ENCODE measurements at regions not wholly inside any gene's neighbourhood (a gene's known extent, or its start where the extent isn't known, plus 50 kb on each side); places are given as distances from the start of the nearest gene placed in this dataset.

DNA sequence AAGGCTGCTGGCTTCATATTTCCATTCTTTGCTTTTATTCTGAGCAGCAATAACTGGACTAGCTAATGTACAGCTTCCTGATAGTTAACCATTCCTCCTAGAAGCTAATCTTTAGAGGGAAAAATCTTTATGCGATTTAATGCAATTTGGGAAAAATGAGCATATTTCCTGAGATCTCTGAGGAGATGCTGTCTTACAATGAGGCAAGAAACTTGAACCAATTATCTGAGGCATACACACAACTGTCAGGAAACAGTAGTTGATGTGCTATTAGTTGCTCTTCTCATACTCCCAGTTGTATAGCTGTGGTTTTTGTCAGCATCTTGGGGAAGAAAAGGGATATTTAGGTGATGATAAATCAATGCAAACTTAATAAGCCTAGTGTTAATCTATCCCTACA lies 265.9 kb downstream of the NEBL start:
- H3K4me3 ChIP-seq (ENCODE audit: control insufficient read depth, low read depth, low read length), result no peak overlapping the region
- no peak for DNase-seq (ENCODE audit: low read depth)
- TF ChIP-seq, protein P1, sequence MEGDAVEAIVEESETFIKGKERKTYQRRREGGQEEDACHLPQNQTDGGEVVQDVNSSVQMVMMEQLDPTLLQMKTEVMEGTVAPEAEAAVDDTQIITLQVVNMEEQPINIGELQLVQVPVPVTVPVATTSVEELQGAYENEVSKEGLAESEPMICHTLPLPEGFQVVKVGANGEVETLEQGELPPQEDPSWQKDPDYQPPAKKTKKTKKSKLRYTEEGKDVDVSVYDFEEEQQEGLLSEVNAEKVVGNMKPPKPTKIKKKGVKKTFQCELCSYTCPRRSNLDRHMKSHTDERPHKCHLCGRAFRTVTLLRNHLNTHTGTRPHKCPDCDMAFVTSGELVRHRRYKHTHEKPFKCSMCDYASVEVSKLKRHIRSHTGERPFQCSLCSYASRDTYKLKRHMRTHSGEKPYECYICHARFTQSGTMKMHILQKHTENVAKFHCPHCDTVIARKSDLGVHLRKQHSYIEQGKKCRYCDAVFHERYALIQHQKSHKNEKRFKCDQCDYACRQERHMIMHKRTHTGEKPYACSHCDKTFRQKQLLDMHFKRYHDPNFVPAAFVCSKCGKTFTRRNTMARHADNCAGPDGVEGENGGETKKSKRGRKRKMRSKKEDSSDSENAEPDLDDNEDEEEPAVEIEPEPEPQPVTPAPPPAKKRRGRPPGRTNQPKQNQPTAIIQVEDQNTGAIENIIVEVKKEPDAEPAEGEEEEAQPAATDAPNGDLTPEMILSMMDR (conservative IDR thresholded peaks at IDR 0.05; ENCODE audit: control insufficient read depth, insufficient read depth, low read depth, low read length), result no peak

DNA sequence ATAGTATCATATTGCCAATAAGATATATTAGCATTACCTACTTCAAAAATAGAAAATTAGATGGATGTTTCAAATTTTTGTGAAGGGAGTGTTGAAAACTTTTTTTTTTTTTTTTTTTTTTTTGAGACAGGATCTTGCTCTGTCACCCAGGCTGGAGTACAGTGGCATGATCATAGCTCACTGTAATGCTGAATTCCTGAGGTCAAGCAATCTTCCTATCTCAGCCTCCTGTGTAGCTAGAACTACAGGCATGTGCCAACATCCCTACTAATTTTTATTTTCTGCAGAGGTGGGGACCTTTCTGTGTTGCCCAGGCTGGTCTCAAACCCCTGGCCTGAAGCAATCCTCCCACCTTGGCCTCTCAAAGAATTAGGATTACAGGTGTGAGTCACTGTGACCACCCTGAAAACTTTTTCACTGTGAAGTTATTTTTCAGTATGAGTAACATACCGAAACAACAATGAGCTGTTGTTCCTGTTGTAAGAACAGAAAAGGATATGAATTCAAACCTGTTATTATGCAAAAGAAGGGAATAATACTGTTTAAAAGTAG lies 266.9 kb downstream of the NEBL start:
- TF ChIP-seq, protein P1 (conservative IDR thresholded peaks at IDR 0.05; ENCODE audit: control insufficient read depth, insufficient read depth, low read depth, low read length), result no peak
- no peak overlapping the region for H3K4me3 ChIP-seq (ENCODE audit: control insufficient read depth, low read depth, low read length)
- DNase-seq (ENCODE audit: low read depth), result no peak

DNA sequence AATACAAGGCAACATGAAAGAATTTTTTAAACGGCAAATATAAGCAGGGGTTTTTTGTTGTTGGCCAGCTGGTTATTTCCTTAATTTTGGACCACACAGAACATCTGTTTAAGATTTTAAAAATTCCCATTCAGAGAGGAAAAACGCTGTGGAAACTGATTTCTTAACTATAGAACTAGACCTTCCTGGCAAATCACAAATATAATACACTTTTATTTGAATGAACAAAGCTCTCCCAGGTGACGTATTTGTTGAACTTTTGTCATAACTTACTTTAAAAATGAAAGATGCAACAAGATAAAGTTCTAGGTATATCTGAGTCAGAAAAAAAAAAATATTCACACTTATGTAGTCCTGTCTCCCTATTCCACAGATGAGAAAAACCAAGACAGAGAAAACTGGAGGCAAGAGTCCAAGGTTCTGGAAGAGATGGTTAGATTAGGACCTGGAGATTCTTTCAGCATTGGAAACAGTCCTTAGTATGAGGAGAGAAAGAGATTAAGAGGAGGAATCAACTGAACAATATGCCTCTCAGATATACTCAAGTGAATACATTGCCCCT lies 269.1 kb downstream of the NEBL start:
- DNase-seq (ENCODE audit: low read depth), result no peak
- no peak overlapping the region for H3K4me3 ChIP-seq (ENCODE audit: control insufficient read depth, low read depth, low read length)
- TF ChIP-seq, protein P1 (conservative IDR thresholded peaks at IDR 0.05; ENCODE audit: control insufficient read depth, insufficient read depth, low read depth, low read length), result no peak

DNA sequence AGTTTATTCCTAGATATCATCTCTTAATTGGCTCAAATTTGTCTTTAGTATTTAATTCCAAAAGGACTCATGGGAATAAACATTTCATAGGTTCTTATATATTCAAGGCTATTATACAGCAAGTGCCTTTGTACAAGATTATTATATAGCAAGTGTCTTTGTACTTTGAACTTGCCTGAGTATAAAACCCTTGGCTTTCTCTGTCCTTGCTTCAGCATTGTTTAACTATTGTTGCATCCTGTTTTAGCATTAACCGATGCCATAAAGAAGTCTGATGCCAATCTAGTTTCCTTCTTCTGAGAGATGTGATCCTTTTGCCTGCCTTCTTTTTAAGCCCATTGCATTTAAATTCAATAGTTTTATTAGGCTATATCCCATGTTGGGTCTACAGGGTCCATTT lies 270.0 kb downstream of the NEBL start:
- no peak for DNase-seq (ENCODE audit: low read depth)
- TF ChIP-seq, protein P1 (conservative IDR thresholded peaks at IDR 0.05; ENCODE audit: control insufficient read depth, insufficient read depth, low read depth, low read length), result no peak
- no peak overlapping the region for H3K4me3 ChIP-seq (ENCODE audit: control insufficient read depth, low read depth, low read length)

DNA sequence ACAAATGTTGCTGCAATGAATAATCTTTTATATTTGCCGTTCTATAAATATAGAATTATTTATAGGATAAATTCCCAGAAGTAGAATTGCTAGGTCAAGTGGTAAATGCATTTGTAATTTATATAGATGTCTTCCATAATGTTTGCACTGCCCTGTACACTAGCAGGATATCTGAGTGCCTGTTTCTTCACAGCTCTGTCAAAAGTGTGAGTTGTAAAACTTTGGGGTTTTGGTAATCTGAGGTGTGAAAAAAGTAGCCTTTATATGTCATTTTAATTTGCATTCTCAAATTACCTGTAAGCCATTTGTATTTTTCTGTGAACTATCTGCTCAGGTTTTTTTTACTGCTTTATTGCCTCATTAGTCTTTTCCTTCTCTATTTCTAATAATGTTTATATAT lies 271.2 kb downstream of the NEBL start:
- DNase-seq (ENCODE audit: low read depth), result no peak
- H3K4me3 ChIP-seq (ENCODE audit: control insufficient read depth, low read depth, low read length), result no peak overlapping the region
- TF ChIP-seq, protein P1 (conservative IDR thresholded peaks at IDR 0.05; ENCODE audit: control insufficient read depth, insufficient read depth, low read depth, low read length), result no peak

DNA sequence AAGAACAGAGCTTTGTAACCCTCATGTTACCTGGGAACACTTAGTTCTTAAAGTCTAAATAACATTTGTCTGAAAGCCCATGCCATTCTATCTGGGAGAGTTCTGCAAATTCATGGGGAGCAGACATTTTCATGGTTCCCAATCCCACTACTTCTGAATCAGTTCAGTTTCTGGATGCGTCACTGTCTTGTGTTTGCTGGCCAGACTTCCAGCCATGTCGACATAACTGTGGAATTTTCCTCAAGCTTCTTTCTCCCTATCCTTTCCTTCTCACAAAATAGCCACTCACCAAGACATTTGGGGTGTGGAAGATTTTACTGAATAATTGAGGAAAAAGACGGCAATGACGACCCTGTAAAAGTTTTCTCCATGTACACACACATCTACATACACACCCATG lies 272.5 kb downstream of the NEBL start:
- no peak overlapping the region for H3K4me3 ChIP-seq (ENCODE audit: control insufficient read depth, low read depth, low read length)
- DNase-seq (ENCODE audit: low read depth), result peak; percentile 90
- TF ChIP-seq, protein P1 (conservative IDR thresholded peaks at IDR 0.05; ENCODE audit: control insufficient read depth, insufficient read depth, low read depth, low read length), result no peak

DNA sequence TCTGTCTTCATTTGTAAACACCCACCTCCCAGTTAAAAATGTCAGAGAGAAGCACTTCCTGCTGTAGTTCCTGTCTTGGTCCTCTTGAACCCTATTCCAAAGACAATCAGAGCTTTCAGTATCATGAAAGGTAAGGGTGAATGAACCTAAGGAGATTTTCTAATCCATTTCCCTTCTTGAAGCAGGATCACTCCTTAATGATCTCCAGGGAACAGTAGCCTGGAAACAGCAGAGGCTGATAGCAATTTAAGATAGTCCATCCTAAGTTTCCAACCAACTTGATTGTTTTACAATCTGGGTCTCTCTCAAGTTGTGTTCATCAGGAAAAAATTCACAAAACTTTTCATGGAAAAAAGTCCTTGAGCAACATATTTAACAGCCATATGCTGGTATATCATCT lies 273.6 kb downstream of the NEBL start:
- DNase-seq (ENCODE audit: low read depth), result no peak
- TF ChIP-seq, protein P1 (conservative IDR thresholded peaks at IDR 0.05; ENCODE audit: control insufficient read depth, insufficient read depth, low read depth, low read length), result no peak
- H3K4me3 ChIP-seq (ENCODE audit: control insufficient read depth, low read depth, low read length), result no peak overlapping the region
